Epithelial cell of esophagus (primary cell): ENCODE measurements at regions not wholly inside any gene's neighbourhood (a gene's known extent, or its start where the extent isn't known, plus 50 kb on each side); places are given as distances from the start of the nearest gene placed in this dataset.

Experiments used
- DNase-seq: peaks from one replicate; pipeline ENCODE4 v3.0.0; 2010; ENCODE audit warnings: low read depth
- H3K4me3 ChIP-seq: 2 replicates; pipeline ENCODE4 v1.5.1; 2011; ENCODE audit warnings: mild to moderate bottlenecking, low read length, control low read depth
- TF ChIP-seq, protein P1 (sequence below): IDR thresholded peaks from 2 replicates; pipeline ENCODE4 v1.5.1; 2011; ENCODE audit warnings: low read depth, mild to moderate bottlenecking, low read length, control low read depth, inconsistent platforms; ENCODE audit not compliant: insufficient read depth; ENCODE audit errors: missing control alignments

DNA sequence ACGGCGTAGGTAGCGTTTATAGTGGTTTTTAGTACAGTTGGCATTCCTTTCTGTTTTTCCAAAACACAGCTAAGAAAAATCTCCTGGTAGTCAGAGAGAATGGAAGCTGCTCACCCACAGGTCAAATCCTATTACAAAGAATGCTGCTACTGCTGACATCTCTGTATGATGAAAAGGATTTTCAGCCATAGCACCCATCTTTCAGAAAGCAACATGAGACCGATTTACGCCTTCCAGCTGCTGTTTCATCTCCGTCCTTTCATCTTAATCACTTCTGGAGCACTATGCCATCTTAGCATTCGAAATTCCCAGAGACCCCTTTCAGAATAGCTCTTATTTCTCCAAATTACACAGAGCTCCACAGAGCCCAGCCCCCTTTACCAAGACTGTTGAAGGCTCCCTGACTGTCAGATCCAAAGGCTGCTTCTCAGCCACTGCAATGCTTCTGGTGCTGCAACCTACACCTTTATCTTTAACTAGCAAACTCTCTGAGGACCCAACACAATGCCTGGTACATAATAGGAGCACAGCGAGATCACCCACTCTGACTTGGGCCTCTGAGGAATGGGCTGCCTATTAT lies 211.8 kb downstream of the NEDD1 start:
- TF ChIP-seq, protein P1, sequence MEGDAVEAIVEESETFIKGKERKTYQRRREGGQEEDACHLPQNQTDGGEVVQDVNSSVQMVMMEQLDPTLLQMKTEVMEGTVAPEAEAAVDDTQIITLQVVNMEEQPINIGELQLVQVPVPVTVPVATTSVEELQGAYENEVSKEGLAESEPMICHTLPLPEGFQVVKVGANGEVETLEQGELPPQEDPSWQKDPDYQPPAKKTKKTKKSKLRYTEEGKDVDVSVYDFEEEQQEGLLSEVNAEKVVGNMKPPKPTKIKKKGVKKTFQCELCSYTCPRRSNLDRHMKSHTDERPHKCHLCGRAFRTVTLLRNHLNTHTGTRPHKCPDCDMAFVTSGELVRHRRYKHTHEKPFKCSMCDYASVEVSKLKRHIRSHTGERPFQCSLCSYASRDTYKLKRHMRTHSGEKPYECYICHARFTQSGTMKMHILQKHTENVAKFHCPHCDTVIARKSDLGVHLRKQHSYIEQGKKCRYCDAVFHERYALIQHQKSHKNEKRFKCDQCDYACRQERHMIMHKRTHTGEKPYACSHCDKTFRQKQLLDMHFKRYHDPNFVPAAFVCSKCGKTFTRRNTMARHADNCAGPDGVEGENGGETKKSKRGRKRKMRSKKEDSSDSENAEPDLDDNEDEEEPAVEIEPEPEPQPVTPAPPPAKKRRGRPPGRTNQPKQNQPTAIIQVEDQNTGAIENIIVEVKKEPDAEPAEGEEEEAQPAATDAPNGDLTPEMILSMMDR = no peak
- no peak for DNase-seq
- no peak overlapping the region for H3K4me3 ChIP-seq

DNA sequence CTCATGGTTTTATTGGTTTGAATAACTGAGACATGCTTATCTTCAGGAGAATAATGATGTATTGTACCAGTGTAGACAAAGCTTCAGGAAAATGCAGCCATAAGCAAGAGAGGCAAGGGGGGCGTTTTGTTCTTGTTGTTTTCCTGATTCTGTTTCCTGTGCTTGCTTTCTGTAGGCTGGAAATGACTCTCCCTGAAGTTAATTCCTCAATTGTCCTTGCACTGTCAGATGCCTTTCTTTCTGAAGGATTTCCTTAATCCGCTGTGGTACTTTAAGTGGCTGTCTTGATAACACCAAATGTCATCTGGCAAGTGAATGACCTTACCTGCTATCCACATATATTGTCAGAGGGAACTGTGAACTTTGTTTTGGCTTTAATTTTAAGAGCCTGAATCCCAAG lies 220.0 kb downstream of the NEDD1 start:
- DNase-seq = no peak
- no peak overlapping the region for H3K4me3 ChIP-seq
- TF ChIP-seq, protein P1 = no peak

DNA sequence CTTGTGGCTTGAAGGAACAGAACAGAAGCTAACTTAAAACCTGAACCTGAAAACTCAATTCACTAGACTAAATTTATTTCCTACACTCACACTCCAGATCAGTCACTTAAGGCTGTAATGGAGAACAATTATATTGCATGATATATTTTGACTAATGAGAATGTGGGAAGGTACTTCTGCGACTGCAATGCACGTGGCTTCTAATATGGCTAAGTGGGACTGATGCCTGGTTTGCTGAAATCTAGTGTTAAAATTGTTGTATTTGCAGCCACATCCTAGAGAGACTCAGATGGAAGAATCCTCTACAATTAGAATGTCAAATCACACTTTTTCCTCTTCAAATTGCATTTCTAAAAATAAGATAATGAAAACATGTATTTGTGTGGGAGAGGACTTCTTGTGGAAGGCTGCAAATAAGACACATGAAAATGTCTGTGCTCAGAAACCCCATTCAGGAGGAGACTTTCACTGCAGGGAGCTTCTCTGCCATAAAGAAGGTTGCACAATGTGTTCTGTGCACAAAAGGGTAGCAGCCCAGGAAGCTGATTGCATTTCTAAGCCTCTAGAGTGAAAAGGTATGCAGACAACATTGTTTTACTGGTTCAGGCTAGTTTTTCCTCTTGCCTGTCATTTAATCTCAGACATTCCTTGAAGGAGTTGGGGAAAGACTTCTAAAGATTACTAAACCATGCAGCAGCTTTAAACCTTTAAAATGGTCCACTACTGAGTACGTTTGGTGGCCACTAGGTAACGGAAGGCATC lies 224.3 kb downstream of the NEDD1 start:
- H3K4me3 ChIP-seq = no peak overlapping the region
- peak; percentile 20 for DNase-seq
- TF ChIP-seq, protein P1 = no peak

DNA sequence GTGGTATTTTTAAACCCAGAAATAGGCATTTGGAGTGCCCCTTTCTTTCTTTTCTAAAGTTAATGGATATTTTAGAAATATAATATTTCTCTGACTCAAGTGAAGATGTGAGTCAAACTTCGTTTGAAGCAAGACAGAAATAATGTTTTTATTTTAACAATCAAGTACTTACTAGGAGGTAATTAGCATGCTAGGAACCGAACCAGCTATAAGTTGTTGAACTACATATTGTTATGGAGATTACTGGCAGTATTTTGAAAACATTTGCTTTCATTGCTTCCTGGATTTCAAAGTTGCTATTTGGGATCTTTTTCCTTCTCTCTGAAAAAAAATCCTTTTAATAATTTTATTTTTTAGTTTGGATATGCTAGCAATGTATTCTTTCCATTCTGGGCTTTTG lies 225.2 kb downstream of the NEDD1 start:
- TF ChIP-seq, protein P1 = no peak
- DNase-seq = no peak
- H3K4me3 ChIP-seq = no peak overlapping the region

DNA sequence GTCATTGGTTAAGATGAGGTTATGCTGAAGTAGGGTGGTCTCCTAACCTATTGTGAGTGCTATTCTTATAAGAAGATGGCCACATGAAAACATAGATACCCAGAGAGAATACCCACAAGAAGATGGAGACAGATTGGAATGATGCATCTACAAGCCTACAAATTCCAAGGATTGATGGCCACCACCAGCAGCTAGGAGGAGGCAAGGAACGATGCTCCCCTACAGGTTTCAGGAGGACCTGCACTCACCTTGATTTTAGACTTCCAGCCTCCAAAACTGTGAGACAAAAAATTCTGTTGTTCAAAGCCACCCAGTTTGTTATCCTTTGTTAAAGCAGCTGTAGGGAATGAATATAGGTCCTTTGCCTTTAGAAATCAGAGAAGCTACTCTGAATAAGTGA lies 227.4 kb downstream of the NEDD1 start:
- no peak for DNase-seq
- H3K4me3 ChIP-seq = no peak overlapping the region
- TF ChIP-seq, protein P1 = peak; percentile 10

DNA sequence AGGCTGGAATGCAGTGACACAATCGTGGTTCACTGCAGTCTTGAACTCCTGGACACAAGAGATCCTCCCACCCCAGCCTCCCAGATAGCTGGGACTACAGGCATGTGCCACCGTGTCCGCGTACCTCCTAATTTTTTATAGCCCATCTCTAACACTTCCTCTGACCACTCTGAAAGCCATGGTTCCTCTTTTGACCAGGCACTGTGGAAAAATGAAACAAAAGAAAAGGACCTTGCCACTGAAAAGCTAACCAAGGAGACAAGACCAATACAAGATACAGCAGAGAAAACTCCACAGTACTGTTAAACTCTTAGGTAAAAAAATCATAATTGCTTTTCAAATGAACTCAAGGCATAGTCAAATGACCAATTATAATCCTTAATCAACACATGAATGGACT lies 233.3 kb downstream of the NEDD1 start:
- DNase-seq = no peak
- TF ChIP-seq, protein P1 = no peak
- H3K4me3 ChIP-seq = no peak overlapping the region

DNA sequence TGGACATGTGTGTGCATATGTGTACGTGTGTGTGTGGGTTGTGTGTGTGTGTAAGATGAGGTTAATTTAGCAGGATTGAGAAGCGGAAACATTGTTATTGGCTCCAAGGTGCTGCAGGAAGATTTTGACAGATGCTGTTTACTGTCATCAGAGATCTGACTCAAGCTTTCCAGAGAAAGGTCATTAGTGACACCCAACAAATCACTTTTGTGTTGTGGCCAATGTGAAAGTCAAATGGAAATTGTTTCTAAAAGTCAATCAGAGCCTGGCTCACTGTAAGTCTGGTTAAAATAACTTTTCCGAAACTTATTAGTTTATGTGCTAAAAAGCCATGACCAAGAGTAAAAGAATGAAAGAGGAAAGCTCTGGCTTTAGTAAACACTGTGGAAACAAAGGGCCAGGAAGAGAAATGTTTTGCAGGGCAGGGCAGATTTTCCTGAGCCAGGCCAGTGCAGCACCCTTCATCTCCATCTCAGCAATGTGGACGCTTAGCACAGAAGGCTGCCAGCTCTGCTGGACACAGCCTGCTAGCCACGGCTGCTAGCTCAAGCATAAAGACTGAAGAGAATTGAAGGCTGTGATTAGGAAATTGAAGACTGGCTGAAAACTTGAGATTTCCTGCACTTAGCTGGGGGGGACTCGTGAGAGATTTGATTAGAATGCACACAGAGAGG lies 235.8 kb downstream of the NEDD1 start:
- no peak for DNase-seq
- H3K4me3 ChIP-seq = no peak overlapping the region
- TF ChIP-seq, protein P1 = no peak
